Heart right ventricle (tissue), 16 donors: ENCODE measurements at regions not wholly inside any gene's neighbourhood (a gene's known extent, or its start where the extent isn't known, plus 50 kb on each side); places are given as distances from the start of the nearest gene placed in this dataset.
"Not testable (repeated sequence)": the region's sequence is repeated elsewhere in the genome, so short reads cannot be mapped to it uniquely, and the experiment has no call there.

Source experiments
- ATAC-seq, 8 donors: fragments of 200-7000 bp; cut with Tn5 transposase; one replicate each; pipeline ENCODE4 v1.9.1; 2020; ENCODE audit warnings: mild to moderate bottlenecking in 8 of 8, moderate library complexity in 8 of 8, moderate number of reproducible peaks in 1 of 8
- DNase-seq, 2 donors: peaks; one replicate each; pipeline ENCODE4 v3.0.0-alpha.2; 2020
- H3K27ac ChIP-seq, 10 donors: fragments of 200-600 bp; sonication (generic) in 2 of 10; one replicate each; pipeline versions ENCODE4 v1.5.0 to v1.8.0; 2020 to 2022; ENCODE audit warnings: mild to moderate bottlenecking in 3 of 10
- H3K27me3 ChIP-seq, 7 donors: fragments of 200-600 bp; one replicate each; pipeline ENCODE4 v1.8.0; 2021 to 2022; ENCODE audit warnings: mild to moderate bottlenecking in 2 of 7
- H3K36me3 ChIP-seq, 9 donors: fragments of 200-600 bp; sonication (generic) in 1 of 9; one replicate each; pipeline versions ENCODE4 v1.5.0 to v1.8.0; 2020 to 2022; ENCODE audit warnings: mild to moderate bottlenecking in 2 of 9
- H3K4me1 ChIP-seq, 9 donors: fragments of 200-600 bp; sonication (generic) in 1 of 9; one replicate each; pipeline versions ENCODE4 v1.5.0 to v1.8.0; 2020 to 2022; ENCODE audit warnings: mild to moderate bottlenecking in 4 of 9
- H3K4me3 ChIP-seq, 10 donors: fragments of 200-600 bp; sonication (generic) in 2 of 10; one replicate each; pipeline versions ENCODE4 v1.5.0 to v1.8.0; 2020 to 2022; ENCODE audit warnings: mild to moderate bottlenecking in 7 of 10, moderate library complexity in 2 of 10
- H3K9me3 ChIP-seq, 11 donors: fragments of 200-600 bp in 10 of 11; sonication (generic) in 2 of 11; one replicate each; pipeline versions ENCODE4 v1.5.0 to v1.8.0; 2013 to 2022; ENCODE audit warnings: mild to moderate bottlenecking in 2 of 11, control low read depth in 1 of 11, moderate library complexity in 1 of 11
- WGBS, 2 donors: extraction: QIAGEN DNeasy Blood & Tissue Kit; methylation state at CpG; one replicate each; pipeline ENCODE4 v1.1.7; 2013; ENCODE audit warnings: inconsistent platforms in 1 of 2; 5-methylcytosine and 5-hydroxymethylcytosine counted together
- intact Hi-C, 10 donors: fragments of 100-400 bp; cut with DNase I; formaldehyde crosslinking; loops; one replicate each; pipeline versions ENCODE4 v1.11.1 to v1.14.2; 2022
- TF ChIP-seq, protein P1 (sequence below), 9 donors: fragments of 200-600 bp; sonication (generic) in 2 of 9; IDR thresholded peaks; one replicate each; pipeline versions ENCODE4 v1.5.0 to v1.8.0; 2021 to 2022; ENCODE audit warnings: antibody characterized with exemption in 9 of 9, mild to moderate bottlenecking in 5 of 9, moderate library complexity in 1 of 9
- donor health status: Arrhythmogenic right ventricular cardiomyopathy.
- donor health status: ischemic (EF 13 %, LVEDD 7.1; RV severe dilation, severe dysfunction).
- donor health status: healthy with polysubstance abuse.
- donor health status: DM: no; HTN: yes; CAD: no.
- donor health status: DM: no; HTN: no; CAD: no.
- donor health status: ischemic (EF 25% LVEDD 6.9; RV normal size, moderate dysfunction).
- donor health status: ischemic (EF 25% LVEDD 5.7; RV mildly dilated, moderate dysfunction).
- donor health status: healthy.
- donor health status: DM: yes; HTN: yes; CAD: no.
- donor health status: Ischemic cardiomyopathy.
- donor health status: ischemic (EF 35%, LVEDD 5.7; RV mildly dilated, moderate dysfunction).
- donor health status: nonischemic (EF 11% LVEDD 7.7; RV severe dilation, severe dysfunction).
- donor health status: DM: yes; HTN: yes; CAD: no.
- donor health status: PGD.
- donor health status: ischemic (EF 29% LVEDD 5.4; RV normal size, mild dysfunction).
- donor health status: nonischemic (EF 23%, LVEDD 6.1; RV moderate dilation, normal function).

GRCh38 chr1:181969902-181970301 lies 91.6 kb downstream of the ZNF648 start:
- no peaks in the 10 kb centered on the region for H3K9me3 ChIP-seq
- TF ChIP-seq, protein P1, sequence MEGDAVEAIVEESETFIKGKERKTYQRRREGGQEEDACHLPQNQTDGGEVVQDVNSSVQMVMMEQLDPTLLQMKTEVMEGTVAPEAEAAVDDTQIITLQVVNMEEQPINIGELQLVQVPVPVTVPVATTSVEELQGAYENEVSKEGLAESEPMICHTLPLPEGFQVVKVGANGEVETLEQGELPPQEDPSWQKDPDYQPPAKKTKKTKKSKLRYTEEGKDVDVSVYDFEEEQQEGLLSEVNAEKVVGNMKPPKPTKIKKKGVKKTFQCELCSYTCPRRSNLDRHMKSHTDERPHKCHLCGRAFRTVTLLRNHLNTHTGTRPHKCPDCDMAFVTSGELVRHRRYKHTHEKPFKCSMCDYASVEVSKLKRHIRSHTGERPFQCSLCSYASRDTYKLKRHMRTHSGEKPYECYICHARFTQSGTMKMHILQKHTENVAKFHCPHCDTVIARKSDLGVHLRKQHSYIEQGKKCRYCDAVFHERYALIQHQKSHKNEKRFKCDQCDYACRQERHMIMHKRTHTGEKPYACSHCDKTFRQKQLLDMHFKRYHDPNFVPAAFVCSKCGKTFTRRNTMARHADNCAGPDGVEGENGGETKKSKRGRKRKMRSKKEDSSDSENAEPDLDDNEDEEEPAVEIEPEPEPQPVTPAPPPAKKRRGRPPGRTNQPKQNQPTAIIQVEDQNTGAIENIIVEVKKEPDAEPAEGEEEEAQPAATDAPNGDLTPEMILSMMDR (IDR thresholded peaks at IDR 0.05), result no peak
- no peaks in the 10 kb centered on the region for H3K4me1 ChIP-seq

GRCh38 chr1:181954696-181955095 lies 106.8 kb downstream of the ZNF648 start:
- 85 to 96% methylated on average over 9 to 11 of the region's 11 CpGs for WGBS, 2 donors
- ATAC-seq, H3K4me3 ChIP-seq, intact Hi-C loops, DNase-seq, H3K36me3 ChIP-seq, H3K4me1 ChIP-seq, H3K27me3 ChIP-seq, H3K27ac ChIP-seq: not testable (repeated sequence)
- H3K9me3 ChIP-seq, result peaks cover 0 to 50% (median 9%) of the 10 kb centered on the region in 11 donors

More at GRCh38 chr1:181969902-181970301, 91.6 kb downstream of the ZNF648 start:
- ATAC-seq (no peak), DNase-seq (no peak)
- H3K27ac ChIP-seq, result no peak overlapping the region
- H3K27me3 ChIP-seq, result peaks cover 0 to 14% (median 2%) of the 10 kb centered on the region in 7 donors
- WGBS, 2 donors, result 62 to 64% methylated on average over 2 of the region's 2 CpGs
- no peak overlapping the region for H3K4me3 ChIP-seq
- intact Hi-C loops, result no loop called here
- no peaks in the 10 kb centered on the region for H3K36me3 ChIP-seq

- DNase-seq, H3K4me3 ChIP-seq, H3K4me1 ChIP-seq, H3K27ac ChIP-seq, ATAC-seq, H3K36me3 ChIP-seq, H3K27me3 ChIP-seq, intact Hi-C loops: not testable (repeated sequence)
- 89% methylated on average over 7 of the region's 7 CpGs for WGBS, 2 donors
- peaks cover 0 to 45% (median 9%) of the 10 kb centered on the region in 11 donors for H3K9me3 ChIP-seq
Observed at GRCh38 chr1:181954178-181954577, 107.3 kb downstream of the ZNF648 start.

DNA sequence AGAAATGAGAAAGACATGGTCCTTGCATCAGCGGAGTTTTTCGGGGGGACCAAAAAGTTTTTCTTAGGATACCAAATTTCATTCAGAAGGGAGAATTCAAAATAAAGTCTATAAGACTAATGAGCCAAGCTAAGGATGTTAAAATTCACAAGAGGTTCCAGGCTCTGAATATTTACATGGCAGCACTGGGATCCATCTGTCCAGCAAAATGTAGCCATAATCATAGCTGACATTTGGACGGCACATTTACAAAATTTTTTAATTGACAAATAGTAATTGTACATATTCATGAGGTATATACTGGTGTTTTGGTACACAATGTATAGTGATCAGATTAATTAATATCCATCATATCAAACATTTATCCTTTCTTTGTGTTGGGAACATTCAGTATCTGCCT lies 107.9 kb downstream of the ZNF648 start:
- Histone ChIP-seq H3K27me3 (no peaks in the 10 kb centered on the region), H3K4me3 (no peak overlapping the region), H3K9me3 (peaks cover 0 to 39% (median 8%) of the 10 kb centered on the region in 11 donors), H3K4me1 (no peaks in the 10 kb centered on the region), H3K27ac (no peak overlapping the region), H3K36me3 (no peaks in the 10 kb centered on the region)
- no peak for DNase-seq
- WGBS, 2 donors, result 92 to 95% methylated on average over 3 of the region's 3 CpGs
- TF ChIP-seq, protein P1 (IDR thresholded peaks at IDR 0.05), result no peak
- intact Hi-C loops, result no loop called here
- no peak for ATAC-seq

- 78 to 80% methylated on average over 4 of the region's 4 CpGs for WGBS, 2 donors
- TF ChIP-seq, protein P1 (IDR thresholded peaks at IDR 0.05), result no peak
- Histone ChIP-seq H3K27ac (no peak overlapping the region), H3K4me1 (no peaks in the 10 kb centered on the region), H3K36me3 (no peaks in the 10 kb centered on the region), H3K27me3 (no peaks in the 10 kb centered on the region), H3K4me3 (no peak overlapping the region), H3K9me3 (peaks cover 0 to 35% (median 3%) of the 10 kb centered on the region in 11 donors)
- no peak for ATAC-seq
- intact Hi-C loops, result no loop called here
- DNase-seq, result no peak
Observed at GRCh38 chr1:181951213-181951612, 110.3 kb downstream of the ZNF648 start.
